ENCODE measurements at regions not wholly inside any gene's neighbourhood (a gene's known extent, or its start where the extent isn't known, plus 50 kb on each side); places are given as distances from the start of the nearest gene placed in this dataset.

- TF ChIP-seq CTCF (IDR thresholded peaks at IDR 0.05) (no peak), POLR2AphosphoS5 (IDR thresholded peaks at IDR 0.05; ENCODE audit: insufficient read depth in 1 of 2, low read depth in 1 of 2) (no peak), POLR2A (IDR thresholded peaks at IDR 0.05) (no peak)
Measured at GRCh38 chr4:62133977-62134376, 933.9 kb downstream of the ADGRL3 start.
